GM19468 (cell line): ENCODE measurements at regions not wholly inside any gene's neighbourhood (a gene's known extent, or its start where the extent isn't known, plus 50 kb on each side); places are given as distances from the start of the nearest gene placed in this dataset.

Experiments used
- ATAC-seq: cut with Tn5 transposase; IDR thresholded peaks from one replicate; pipeline ENCODE4 v1.9.1; 2021; ENCODE audit warnings: mild to moderate bottlenecking, moderate library complexity, moderate number of reproducible peaks; ENCODE audit not compliant: unreplicated experiment; ENCODE audit errors: extremely low read depth

DNA sequence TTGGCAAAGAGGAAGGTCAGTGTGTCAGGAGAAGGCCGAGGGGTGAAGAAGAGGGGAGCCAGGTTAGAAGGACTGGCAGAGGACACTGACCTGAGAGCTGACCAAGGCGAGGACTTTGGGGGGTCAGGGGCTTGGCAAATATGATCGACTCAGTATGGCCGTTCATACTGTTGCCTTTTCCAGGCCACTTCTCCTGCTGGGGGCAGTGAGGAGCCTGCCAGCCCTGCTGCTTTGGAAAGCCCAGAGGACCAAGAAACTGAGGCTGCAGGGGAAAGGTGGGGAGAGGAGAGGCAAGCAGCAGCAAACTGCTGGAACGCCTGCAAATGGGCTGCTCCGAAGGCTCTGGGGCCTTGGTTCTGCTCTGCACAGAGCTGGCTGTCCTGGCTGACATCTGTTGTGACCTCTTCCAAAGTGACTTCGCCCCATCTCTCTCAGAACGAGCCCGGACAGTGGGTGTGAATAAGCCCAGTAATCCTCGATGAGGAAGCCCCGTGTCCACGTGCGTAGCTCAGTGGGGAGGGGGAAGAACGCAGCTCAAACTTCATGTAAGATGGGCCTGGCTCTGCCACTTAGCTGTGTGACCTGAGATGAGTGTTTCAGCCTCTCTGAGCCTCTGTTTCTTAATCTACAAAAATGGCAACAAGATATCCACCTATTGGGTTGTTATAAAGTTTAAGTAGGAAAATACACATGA, 111.3 kb downstream of the SALL1 start:
- ATAC-seq = no peak

DNA sequence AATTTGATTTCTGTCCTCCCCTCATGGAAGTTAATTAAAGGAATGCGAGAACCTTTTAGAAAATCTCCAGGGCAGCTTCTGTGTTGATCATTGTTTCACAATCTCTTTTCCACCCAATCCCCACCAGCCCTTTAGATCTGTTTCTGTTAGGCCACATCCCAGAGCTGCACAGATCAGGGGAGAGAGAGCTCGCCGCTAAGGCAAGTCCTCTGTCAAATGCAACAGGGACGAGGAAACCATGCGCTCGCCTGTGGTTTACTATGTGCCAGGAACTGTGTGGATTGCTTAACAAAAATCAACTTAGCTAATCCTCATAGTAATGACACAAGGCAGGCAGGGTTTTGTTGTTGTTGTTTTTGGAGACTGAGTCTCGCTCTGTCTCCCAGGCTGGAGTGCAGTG, 115.4 kb downstream of the SALL1 start:
- no peak for ATAC-seq

DNA sequence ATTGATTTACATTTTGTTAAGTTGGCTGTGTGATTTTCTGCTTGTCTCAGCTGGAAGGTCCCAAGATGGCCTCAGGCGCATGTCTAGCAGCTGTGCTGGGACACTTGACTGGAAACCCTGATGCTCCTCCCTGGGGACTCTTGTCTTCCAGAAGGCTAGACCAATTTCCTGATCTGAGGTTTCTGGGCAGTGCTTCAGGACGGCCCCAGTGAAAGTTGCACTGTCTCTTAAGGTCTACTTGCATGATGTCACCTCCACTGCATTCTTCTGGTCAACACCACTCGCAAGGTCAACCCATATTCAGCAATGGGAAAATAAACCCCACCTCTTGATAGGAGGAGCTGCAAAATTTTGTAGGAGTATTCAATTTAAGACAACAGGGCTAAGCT, 116.0 kb downstream of the SALL1 start:
- no peak for ATAC-seq

- ATAC-seq = no peak
Measured at GRCh38 chr16:51034481-51035109, 116.5 kb downstream of the SALL1 start.

GRCh38 chr16:51031598-51031997, 119.5 kb downstream of the SALL1 start:
- no peak for ATAC-seq

DNA sequence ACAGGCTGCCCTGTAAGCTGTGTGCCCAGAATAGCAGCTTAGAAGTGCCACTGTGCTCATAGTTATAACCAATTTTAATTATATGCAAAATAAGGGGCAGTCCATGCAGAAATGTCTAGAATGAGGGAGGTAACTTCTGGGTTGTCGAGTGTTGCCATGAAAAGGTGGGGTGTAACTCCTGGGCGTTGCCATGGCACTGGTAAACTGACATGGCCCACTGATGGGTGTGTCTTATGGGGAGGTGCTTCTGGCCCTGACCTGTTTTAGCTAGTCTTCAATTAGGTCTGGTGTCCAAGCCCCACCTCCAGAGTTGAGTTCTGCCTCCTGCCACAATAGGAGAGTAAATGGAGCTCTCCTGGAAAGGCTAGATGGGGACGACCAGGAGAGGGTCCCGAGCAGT, 120.6 kb downstream of the SALL1 start:
- ATAC-seq = no peak

- no peak for ATAC-seq
Measured at GRCh38 chr16:51025588-51026290, 125.3 kb downstream of the SALL1 start.

- no peak for ATAC-seq
Measured at GRCh38 chr16:51024703-51025102, 126.4 kb downstream of the SALL1 start.

- no peak for ATAC-seq
Measured at GRCh38 chr16:51022955-51023354, 128.1 kb downstream of the SALL1 start.

DNA sequence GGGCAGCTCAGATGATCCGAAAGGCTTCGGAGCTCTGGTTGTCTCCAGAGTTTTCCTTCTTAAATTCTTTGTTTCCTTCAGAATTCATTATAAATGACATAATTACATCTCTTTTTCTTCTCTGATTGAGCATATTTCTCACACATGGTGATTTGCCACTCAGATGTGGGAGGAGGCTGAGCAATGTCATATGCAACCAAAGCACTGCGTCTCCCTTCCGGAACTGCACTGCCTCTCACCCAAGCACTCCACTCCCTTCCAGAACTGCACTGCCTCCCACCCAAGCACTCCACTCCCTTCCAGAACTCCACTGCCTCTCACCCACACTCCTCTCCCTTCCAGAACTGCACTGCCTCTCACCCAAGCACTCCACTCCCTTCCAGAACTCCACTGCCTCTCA, 131.5 kb downstream of the SALL1 start:
- no peak for ATAC-seq

- no peak for ATAC-seq
Measured at GRCh38 chr16:51017969-51018368, 133.1 kb downstream of the SALL1 start.

DNA sequence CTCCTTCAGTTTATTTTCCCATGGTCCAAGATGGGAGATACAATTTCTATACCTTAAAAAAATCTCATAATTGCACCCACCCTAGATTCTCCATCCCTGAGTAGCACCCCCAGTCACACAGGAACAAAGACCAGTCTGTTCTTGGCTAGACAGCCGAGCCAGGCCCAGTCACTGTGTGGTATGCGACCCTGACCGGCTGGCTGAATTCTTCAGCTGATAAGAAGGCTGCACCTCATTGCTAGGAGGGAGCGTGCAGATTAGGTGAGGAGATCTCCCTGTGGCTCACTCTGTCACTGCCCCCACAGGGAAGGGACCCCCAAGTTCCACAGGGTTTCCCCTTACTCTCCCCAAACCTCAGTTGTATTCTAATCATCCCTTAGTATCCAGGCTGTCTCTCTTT, 138.7 kb downstream of the SALL1 start:
- ATAC-seq = no peak

GRCh38 chr16:51010817-51011216, 140.3 kb downstream of the SALL1 start:
- no peak for ATAC-seq

GRCh38 chr16:51009813-51010212, 141.3 kb downstream of the SALL1 start:
- ATAC-seq = no peak

GRCh38 chr16:51009359-51009758, 141.7 kb downstream of the SALL1 start:
- ATAC-seq = no peak

- no peak for ATAC-seq
Measured at GRCh38 chr16:51008607-51009006, 142.5 kb downstream of the SALL1 start.

DNA sequence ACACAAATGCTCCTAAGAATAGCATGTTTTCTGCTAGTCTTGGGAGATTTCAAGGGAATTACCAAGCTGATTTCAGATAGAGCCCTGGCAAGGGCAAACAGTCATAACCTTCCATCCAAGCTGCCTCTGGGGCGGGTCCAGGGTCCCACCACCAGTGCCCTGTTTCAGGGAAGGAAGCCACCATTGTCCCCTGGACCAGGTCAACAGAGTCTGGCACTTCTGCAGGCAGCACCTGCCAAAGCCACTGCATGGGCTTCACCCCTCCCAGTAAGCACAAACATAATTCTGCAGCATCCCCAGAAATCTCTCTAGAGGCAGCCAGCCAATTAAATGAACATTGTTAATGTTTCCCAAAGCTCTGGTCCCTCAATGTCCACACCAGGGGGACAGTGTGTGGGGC, 143.0 kb downstream of the SALL1 start:
- no peak for ATAC-seq

DNA sequence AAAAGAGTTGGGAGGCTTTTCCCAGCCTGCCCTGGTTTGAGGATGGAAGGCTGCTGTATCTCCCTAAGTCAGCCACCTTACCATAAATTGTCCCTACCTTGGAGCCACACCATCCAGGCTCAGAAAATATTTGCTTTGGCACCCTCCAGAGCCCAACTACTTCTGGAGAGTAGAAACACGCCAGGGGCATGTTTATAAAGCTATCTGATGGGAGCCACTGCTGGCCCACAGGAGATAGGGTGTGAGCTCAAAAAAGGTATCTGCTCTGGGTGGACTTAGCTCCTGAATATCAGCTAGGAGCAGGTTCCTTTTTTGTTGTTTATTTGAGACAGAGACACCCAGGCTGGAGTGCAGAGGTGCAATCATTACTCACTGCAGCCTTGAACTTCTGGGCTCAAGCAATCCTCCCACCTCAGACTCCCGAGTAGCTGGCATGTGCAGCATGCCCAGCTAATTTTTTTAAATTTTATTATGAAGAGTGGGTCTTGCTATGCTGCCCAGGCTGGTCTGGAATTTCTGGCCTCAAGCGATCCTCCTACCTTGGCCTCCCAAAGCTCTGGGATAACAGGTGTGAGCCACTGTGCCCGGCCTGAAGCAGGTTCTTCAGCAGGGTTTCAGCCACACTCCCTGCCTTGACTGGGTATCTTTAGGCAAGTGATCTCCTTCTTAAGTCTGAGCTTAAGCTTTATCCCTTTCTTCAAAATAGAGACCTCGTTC, 147.1 kb downstream of the SALL1 start:
- ATAC-seq = no peak

DNA sequence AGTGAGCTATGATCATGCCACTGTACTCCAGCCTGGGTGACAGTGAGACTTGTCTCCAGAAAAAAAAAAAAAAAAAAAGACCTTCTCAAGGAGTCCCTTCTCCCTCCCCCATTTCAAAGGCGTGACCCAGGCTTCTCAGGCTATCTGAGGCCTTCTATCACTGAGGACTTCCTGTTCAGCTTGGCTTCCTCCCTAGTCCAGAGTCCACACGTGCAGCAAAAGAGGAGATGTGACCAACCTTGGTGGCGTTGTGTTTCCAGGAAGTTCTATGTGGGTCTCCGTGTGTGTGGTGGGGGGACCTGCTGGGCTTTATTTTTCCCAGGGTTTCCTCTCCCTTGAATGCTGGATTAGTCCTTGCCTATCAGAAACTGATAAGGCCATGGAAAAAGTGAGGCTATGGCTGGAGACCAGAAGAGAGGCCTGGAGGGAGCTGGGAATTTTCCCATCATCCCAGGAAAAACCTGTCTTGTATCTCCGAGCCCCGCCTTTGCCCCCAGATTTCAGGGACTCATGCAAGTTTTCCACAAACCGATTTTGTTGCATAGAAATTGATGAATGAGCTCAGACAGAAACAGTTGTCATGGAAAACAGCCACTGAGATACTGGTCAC, 148.1 kb downstream of the SALL1 start:
- ATAC-seq = no peak

DNA sequence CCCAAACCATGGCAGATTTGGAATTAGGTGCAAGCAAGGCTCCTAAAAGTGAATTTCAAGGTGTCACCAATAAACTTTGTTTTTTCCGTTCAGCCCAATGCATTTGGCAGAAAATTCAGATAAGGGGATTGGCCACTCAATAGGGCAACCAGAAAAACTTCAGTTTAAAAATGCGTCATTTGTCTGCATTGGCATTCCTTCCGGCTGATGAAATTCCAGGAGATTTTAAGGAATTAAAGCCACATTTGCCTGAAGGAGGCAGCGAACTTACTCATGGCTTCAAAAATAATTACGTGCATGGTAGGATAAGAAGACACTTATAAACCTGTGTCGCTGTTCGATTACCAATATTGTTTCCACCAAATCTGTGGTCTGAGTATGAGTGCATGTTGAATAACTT, 151.9 kb downstream of the SALL1 start:
- ATAC-seq = no peak

DNA sequence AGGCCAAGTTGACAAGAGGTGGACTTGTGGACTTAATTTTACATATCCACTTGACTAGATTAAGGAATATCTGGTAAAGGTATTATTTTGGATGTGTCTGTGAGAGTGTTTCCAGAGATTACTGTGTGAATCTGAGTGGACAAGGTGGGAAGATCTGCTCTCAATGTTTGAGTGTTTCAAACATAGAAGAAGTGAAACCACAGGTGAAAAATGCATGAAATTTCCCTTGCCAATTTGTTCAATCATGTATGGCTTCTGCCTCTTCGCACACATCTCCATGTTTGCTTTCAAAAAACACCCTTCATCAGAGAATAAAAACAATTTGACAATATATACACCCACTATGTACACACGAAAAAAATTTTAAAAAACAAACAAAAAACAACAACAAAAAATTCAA, 152.7 kb downstream of the SALL1 start:
- no peak for ATAC-seq
